AG09319 (cell line): ENCODE measurements at regions not wholly inside any gene's neighbourhood (a gene's known extent, or its start where the extent isn't known, plus 50 kb on each side); places are given as distances from the start of the nearest gene placed in this dataset.
"Not testable (repeated sequence)": the region's sequence is repeated elsewhere in the genome, so short reads cannot be mapped to it uniquely, and the experiment has no call there.

ENCODE experiments used
- DNase-seq: peaks from one replicate; pipeline ENCODE4 v3.0.0-alpha.2; 2010; ENCODE audit warnings: low read depth; ENCODE audit errors: extremely low read depth
- CTCF ChIP-seq: IDR thresholded peaks from 2 replicates; pipeline ENCODE4 v1.5.1; 2011; ENCODE audit warnings: low read depth, mild to moderate bottlenecking, inconsistent platforms, low read length, moderate library complexity

GRCh38 chr15:79643393-79643792, 211.3 kb downstream of the MINAR1 start:
- no peak for TF ChIP-seq CTCF
- DNase-seq, result no peak

- no peak for TF ChIP-seq CTCF
- peak; percentile 8 for DNase-seq
These were observed 212.0 kb downstream of the MINAR1 start for GRCh38 chr15:79644091-79644490.

DNA sequence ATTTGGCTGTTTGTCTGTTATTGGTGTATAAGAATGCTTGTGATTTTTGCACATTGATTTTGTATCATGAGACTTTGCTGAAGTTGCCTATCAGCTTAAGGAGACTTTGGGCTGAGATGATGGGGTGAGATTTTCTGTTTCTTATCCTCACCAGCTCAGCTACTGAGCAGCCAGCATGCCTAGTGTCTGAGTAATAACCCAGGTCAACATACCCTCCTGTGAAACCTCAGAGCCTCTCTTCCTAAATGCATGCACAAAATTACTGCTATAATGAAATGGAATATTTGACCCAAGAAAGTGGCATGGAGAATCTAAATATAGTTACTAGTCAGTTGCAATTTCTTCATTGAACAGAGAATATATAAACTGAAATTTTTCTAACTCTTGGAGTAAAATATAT, 220.8 kb downstream of the MINAR1 start:
- not testable (repeated sequence) for DNase-seq

DNA sequence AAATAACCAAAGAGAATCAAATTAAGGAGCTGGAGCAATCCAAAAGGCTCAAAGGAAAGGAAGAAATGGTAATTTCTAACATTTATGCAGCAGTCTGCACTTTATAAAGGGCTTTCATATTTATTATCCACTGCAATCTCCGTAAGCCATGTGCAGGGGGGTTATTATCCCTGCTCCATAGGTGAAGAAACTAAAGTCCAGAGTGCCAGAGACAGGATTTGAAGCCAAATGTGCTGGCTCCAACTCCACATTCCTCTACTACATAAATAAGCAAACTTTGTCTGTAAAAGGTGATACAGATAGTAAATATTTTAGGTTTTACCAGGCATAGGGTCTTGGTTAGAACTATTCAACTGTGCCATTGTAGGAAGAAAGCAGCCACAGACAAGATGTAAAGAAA, 221.4 kb downstream of the MINAR1 start:
- TF ChIP-seq CTCF, result no peak
- DNase-seq, result no peak

- DNase-seq, result no peak
- TF ChIP-seq CTCF, result no peak
These were observed 224.2 kb downstream of the MINAR1 start for GRCh38 chr15:79656151-79657000.

DNA sequence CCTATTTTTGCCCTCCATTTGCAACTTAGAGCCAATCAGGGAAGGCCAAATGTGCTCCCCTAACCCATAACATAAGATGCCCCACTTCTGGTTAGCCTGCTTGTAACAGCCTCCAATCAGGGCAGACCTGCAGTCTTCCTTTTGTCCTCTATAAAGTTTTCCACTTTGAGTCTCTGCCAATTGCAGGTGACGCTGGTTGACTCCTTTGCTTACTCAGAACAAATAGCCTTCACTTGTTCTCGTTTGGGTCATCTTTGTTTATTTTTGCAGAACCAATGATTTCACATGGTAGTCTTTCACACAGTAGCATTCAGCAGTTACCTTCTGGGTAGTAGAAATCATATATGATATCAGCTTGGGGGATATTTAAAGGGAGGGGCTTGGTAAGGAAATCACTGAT, 225.6 kb downstream of the MINAR1 start:
- TF ChIP-seq CTCF, result no peak
- DNase-seq, result no peak

GRCh38 chr15:79659691-79660090, 227.6 kb downstream of the MINAR1 start:
- no peak for DNase-seq

More at GRCh38 chr15:79659691-79660090, 227.6 kb downstream of the MINAR1 start:
- no peak for TF ChIP-seq CTCF
